ENCODE measurements at regions not wholly inside any gene's neighbourhood (a gene's known extent, or its start where the extent isn't known, plus 50 kb on each side); places are given as distances from the start of the nearest gene placed in this dataset.

GRCh38 chr13:110797230-110797877, 83.9 kb downstream of the ING1 start:
- TF ChIP-seq CTCF (conservative IDR thresholded peaks at IDR 0.05 in 1 of 2, IDR thresholded peaks at IDR 0.05 in 1 of 2; ENCODE audit: low read depth in 1 of 2, low read length in 2 of 2) (no peak), EZH2 (IDR thresholded peaks at IDR 0.05; ENCODE audit: low read length, missing control alignments) (no peak)

All from fibroblast of lung (primary cell).